HG02870 (cell line): ENCODE measurements at regions not wholly inside any gene's neighbourhood (a gene's known extent, or its start where the extent isn't known, plus 50 kb on each side); places are given as distances from the start of the nearest gene placed in this dataset.
A peak's percentile ranks its signal among the peaks of the same experiment; 100 is the strongest.

Experiments used
- ATAC-seq: cut with Tn5 transposase; IDR thresholded peaks from one replicate; pipeline ENCODE4 v1.9.1; 2021; ENCODE audit warnings: mild to moderate bottlenecking, moderate library complexity; ENCODE audit not compliant: unreplicated experiment

GRCh38 chr2:39513641-39514094 lies 76.6 kb upstream of the MAP4K3 start:
- peak; percentile 88 for ATAC-seq

- no peak for ATAC-seq
Observed at GRCh38 chr2:39514825-39515224, 77.7 kb upstream of the MAP4K3 start.

- no peak for ATAC-seq
Observed at GRCh38 chr2:39515273-39515896, 78.3 kb upstream of the MAP4K3 start.

GRCh38 chr2:39515897-39516346 lies 78.8 kb upstream of the MAP4K3 start:
- ATAC-seq: no peak

GRCh38 chr2:39516347-39517101 lies 79.4 kb upstream of the MAP4K3 start:
- no peak for ATAC-seq

- no peak for ATAC-seq
Observed at GRCh38 chr2:39517102-39517436, 80.0 kb upstream of the MAP4K3 start.

- ATAC-seq: no peak
Observed at GRCh38 chr2:39517622-39518021, 80.5 kb upstream of the MAP4K3 start.

GRCh38 chr2:39519886-39520285 lies 82.8 kb upstream of the MAP4K3 start:
- ATAC-seq: no peak

- no peak for ATAC-seq
Observed at GRCh38 chr2:39521876-39522517, 84.9 kb upstream of the MAP4K3 start.

- no peak for ATAC-seq
Observed at GRCh38 chr2:39522518-39522877, 85.4 kb upstream of the MAP4K3 start.

GRCh38 chr2:39523308-39524044 lies 86.4 kb upstream of the MAP4K3 start:
- ATAC-seq: no peak

GRCh38 chr2:39524061-39524460 lies 87.0 kb upstream of the MAP4K3 start:
- no peak for ATAC-seq

- no peak for ATAC-seq
Observed at GRCh38 chr2:39524756-39525635, 87.9 kb upstream of the MAP4K3 start.

- ATAC-seq: no peak
Observed at GRCh38 chr2:39525636-39526412, 88.7 kb upstream of the MAP4K3 start.

GRCh38 chr2:39528701-39529100 lies 91.6 kb upstream of the MAP4K3 start:
- no peak for ATAC-seq

- no peak for ATAC-seq
Observed at GRCh38 chr2:39529836-39530235, 92.8 kb upstream of the MAP4K3 start.

GRCh38 chr2:39530411-39530866 lies 93.4 kb upstream of the MAP4K3 start:
- ATAC-seq: no peak

GRCh38 chr2:39531220-39531777 lies 94.2 kb upstream of the MAP4K3 start:
- ATAC-seq: no peak

- no peak for ATAC-seq
Observed at GRCh38 chr2:39532933-39533332, 95.8 kb upstream of the MAP4K3 start.
